HCT116 (cell line): ENCODE measurements at regions not wholly inside any gene's neighbourhood (a gene's known extent, or its start where the extent isn't known, plus 50 kb on each side); places are given as distances from the start of the nearest gene placed in this dataset.

Source experiments
- ATAC-seq: fragments of 200-7000 bp; cut with Tn5 transposase; 2 replicates; pipeline ENCODE4 v1.9.1; 2020; ENCODE audit warnings: mild to moderate bottlenecking, moderate library complexity
- BruUV-seq: library from RNA; stranded (reverse); fragments of 400-500 nt; replicated peaks from 2 replicates; lab custom pipeline; 2021; lab: Mats Ljungman, UMichigan
- CTCF ChIA-PET: fragments of 300-600 bp; sonication (Branson Sonifier 250); formaldehyde crosslinking; loops from one replicate; lab custom pipeline; 2021; ENCODE audit warnings: antibody characterized with exemption; lab: Charles Lee
- POLR2A ChIA-PET: fragments of 300-600, 350-600 bp; sonication (Branson Sonifier 250); formaldehyde crosslinking; loops from one replicate; lab custom pipeline; 2021; ENCODE audit warnings: antibody characterized with exemption; lab: Charles Lee
- RAD21 ChIA-PET, 2 experiments: fragments of 300-600 bp; sonication (Branson Sonifier 250); formaldehyde crosslinking; loops; one replicate each; lab custom pipeline; 2023; ENCODE audit warnings: low total read pairs in 2 of 2; ENCODE audit not compliant: uncharacterized antibody in 2 of 2, unreplicated experiment in 2 of 2, low non-redundant PET in 1 of 2; lab: Charles Lee
- DNase-seq: peaks from one replicate; pipeline ENCODE4 v3.0.0-alpha.2; 2010; ENCODE audit warnings: low read depth, low spot score
- H2AFZ ChIP-seq: fragments of 200-600 bp; shearing (Covaris generic), sonication (generic); 2 replicates; pipeline ENCODE4 v1.6.1; 2017; ENCODE audit warnings: low read depth, mixed run types, mixed read lengths, antibody characterized with exemption, low read length; ENCODE audit not compliant: poor library complexity, severe bottlenecking
- H3K27ac ChIP-seq: 2 replicates; pipeline ENCODE4 v1.5.1; 2012; ENCODE audit warnings: low read depth, low read length
- H3K27me3 ChIP-seq: fragments of 200-600 bp; sonication (generic); 2 replicates; pipeline ENCODE4 v1.6.1; 2016; ENCODE audit warnings: mixed run types, low read length, mixed read lengths; ENCODE audit not compliant: insufficient read depth
- H3K36me3 ChIP-seq, 2 experiments: fragments of 200-500 bp in 1 of 2; fragments of 200-600 bp in 1 of 2; sonication (Bioruptor generic) in 1 of 2; sonication (generic) in 1 of 2; 2 replicates each; pipeline versions ENCODE4 v1.5.1 to v1.6.1; 2014 to 2016; ENCODE audit warnings: low read length in 2 of 2, inconsistent platforms in 1 of 2, mixed read lengths in 1 of 2, mixed run types in 1 of 2; ENCODE audit not compliant: insufficient read depth in 2 of 2, control insufficient read depth in 1 of 2
- H3K4me1 ChIP-seq, 2 experiments: fragments of 200-600 bp in 1 of 2; sonication (generic) in 1 of 2; 2 replicates each; pipeline versions ENCODE4 v1.5.1 to v1.6.1; 2012 to 2017; ENCODE audit warnings: low read length in 2 of 2, inconsistent platforms in 1 of 2, mild to moderate bottlenecking in 1 of 2, mixed read lengths in 1 of 2, mixed run types in 1 of 2, moderate library complexity in 1 of 2; ENCODE audit not compliant: insufficient read depth in 2 of 2, control insufficient read depth in 1 of 2
- H3K4me2 ChIP-seq: fragments of 200-600 bp; sonication (generic); 2 replicates; pipeline ENCODE4 v1.6.1; 2017; ENCODE audit warnings: mixed run types, low read length, mixed read lengths
- H3K4me3 ChIP-seq, 2 experiments: fragments of 200-600 bp in 1 of 2; sonication (generic) in 1 of 2; replicated peaks in 1 of 2; 2 replicates each; pipeline ENCODE4 v1.5.1; 2011 to 2016; ENCODE audit warnings: low read length in 2 of 2, control low read depth in 1 of 2, low read depth in 1 of 2, mild to moderate bottlenecking in 1 of 2, mixed read lengths in 1 of 2, mixed run types in 1 of 2
- H3K79me2 ChIP-seq: fragments of 200-600 bp; sonication (generic); 2 replicates; pipeline ENCODE4 v1.6.1; 2017; ENCODE audit warnings: mild to moderate bottlenecking, mixed run types, low read length, moderate library complexity, mixed read lengths; ENCODE audit not compliant: insufficient read depth
- H3K9ac ChIP-seq: fragments of 200-600 bp; sonication (generic); 2 replicates; pipeline ENCODE4 v1.6.1; 2016; ENCODE audit warnings: low read length, mixed read lengths
- H3K9me2 ChIP-seq: fragments of 200-600 bp; sonication (generic), shearing (Covaris generic); 2 replicates; pipeline ENCODE4 v1.6.1; 2017; ENCODE audit warnings: mixed run types, mild to moderate bottlenecking, moderate library complexity; ENCODE audit not compliant: insufficient read depth
- H3K9me3 ChIP-seq, 2 experiments: fragments of 200-500 bp in 1 of 2; fragments of 200-600 bp in 1 of 2; sonication (Bioruptor generic) in 1 of 2; sonication (generic) in 1 of 2; 2 replicates each; pipeline ENCODE4 v1.6.1; 2014 to 2017; ENCODE audit warnings: low read length in 2 of 2, mixed read lengths in 2 of 2, inconsistent platforms in 1 of 2, low read depth in 1 of 2, mild to moderate bottlenecking in 1 of 2, mixed run types in 1 of 2, moderate library complexity in 1 of 2; ENCODE audit not compliant: control insufficient read depth in 1 of 2, insufficient read depth in 1 of 2
- H4K20me1 ChIP-seq: fragments of 200-600 bp; sonication (generic), shearing (Covaris generic); 2 replicates; pipeline ENCODE4 v1.6.1; 2017; ENCODE audit warnings: mixed run types, mild to moderate bottlenecking, moderate library complexity; ENCODE audit not compliant: insufficient read depth
- CBX3 ChIP-seq: IDR thresholded peaks from 2 replicates; pipeline ENCODE4 v1.6.1; 2012; ENCODE audit warnings: low read depth
- CEBPB ChIP-seq: IDR thresholded peaks from 2 replicates; pipeline ENCODE4 v1.6.1; 2012; ENCODE audit warnings: low read depth
- FOSL1 ChIP-seq: IDR thresholded peaks from 2 replicates; pipeline ENCODE4 v1.6.1; 2012; ENCODE audit warnings: low read depth
- JUND ChIP-seq: IDR thresholded peaks from 2 replicates; pipeline ENCODE4 v1.6.1; 2012
- POLR2A ChIP-seq: IDR thresholded peaks from 2 replicates; pipeline ENCODE4 v1.7.0; 2011; ENCODE audit warnings: borderline replicate concordance; ENCODE audit not compliant: insufficient read depth, insufficient read length; ENCODE audit errors: extremely low read depth
- POLR2AphosphoS5 ChIP-seq: IDR thresholded peaks from 2 replicates; pipeline ENCODE4 v1.6.1; 2011; ENCODE audit warnings: mild to moderate bottlenecking, low read depth, low read length, moderate library complexity
- RAD21 ChIP-seq: IDR thresholded peaks from 2 replicates; pipeline ENCODE4 v1.6.1; 2012; ENCODE audit warnings: low read depth, mild to moderate bottlenecking
- SIN3A ChIP-seq: IDR thresholded peaks from 2 replicates; pipeline ENCODE4 v1.6.1; 2012; ENCODE audit warnings: low read depth
- SP1 ChIP-seq: IDR thresholded peaks from 2 replicates; pipeline ENCODE4 v1.6.1; 2012; ENCODE audit warnings: low read depth
- SRF ChIP-seq: IDR thresholded peaks from 2 replicates; pipeline ENCODE4 v1.6.1; 2012; ENCODE audit warnings: low read depth
- TCF7L2 ChIP-seq: IDR thresholded peaks from 2 replicates; pipeline ENCODE4 v1.7.0; 2011; ENCODE audit warnings: borderline replicate concordance, inconsistent platforms; ENCODE audit not compliant: insufficient read depth, insufficient read length; ENCODE audit errors: extremely low read depth
- intact Hi-C: fragments of 100-400 bp; cut with micrococcal nuclease; formaldehyde crosslinking; loops from 2 replicates; pipeline ENCODE4 v1.10.0; 2022
- TF ChIP-seq, protein P1 (sequence below): IDR thresholded peaks from 2 replicates; pipeline ENCODE4 v1.6.1; 2012
- TF ChIP-seq, protein P2 (sequence below): IDR thresholded peaks from 2 replicates; pipeline ENCODE4 v1.6.1; 2012

DNA sequence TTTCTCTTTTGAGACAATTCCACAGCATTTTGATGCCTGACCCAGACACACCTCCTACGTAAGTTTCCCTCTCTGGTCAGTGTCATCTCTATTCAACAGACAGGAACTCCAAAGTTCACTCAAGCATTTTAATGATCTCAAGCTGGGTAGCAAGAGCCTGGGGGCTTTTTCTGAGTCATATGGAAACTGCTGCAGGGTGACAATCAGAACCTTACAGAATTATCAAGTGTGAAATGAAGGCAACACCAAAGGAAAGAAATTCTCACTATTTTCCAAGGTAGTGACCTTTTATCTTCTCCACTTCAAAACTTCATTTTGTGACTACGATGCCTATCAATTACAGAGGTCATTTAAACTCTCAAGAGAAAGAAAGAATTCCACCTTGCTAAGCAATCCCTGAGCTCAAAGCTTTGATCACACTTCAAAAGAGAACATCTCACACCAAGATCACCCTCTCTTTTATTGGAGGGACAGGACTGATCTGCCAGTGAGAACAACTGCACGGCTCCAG is 229.0 kb upstream of the ZC3H12C start:
- Histone ChIP-seq H3K79me2 (no peaks in the 10 kb centered on the region), H3K9me3 (no peaks in the 10 kb centered on the region), H3K27me3 (no peaks in the 10 kb centered on the region), H3K4me3 (peak overlapping the region in 1 of 2 experiments; percentile 8; a peak in 1 of 4 replicates), H3K4me1 (peaks cover 21 to 65% of the 10 kb centered on the region in 2 experiments), H3K27ac (peak overlapping the region; percentile 58; the same call in 1 of the 2 replicates), H3K4me2 (peak overlapping the region; percentile 47), H3K36me3 (no peaks in the 10 kb centered on the region), H3K9ac (0 out of 2 replicates have a peak overlapping the region, but pooled peaks have one; percentile 12), H3K9me2 (no peaks in the 10 kb centered on the region), H4K20me1 (no peaks in the 10 kb centered on the region), H2AFZ (no peak overlapping the region)
- intact Hi-C loops: loop anchor here (5.0 kb wide), 1 partner anchor 328 kb away; no protein-coding TSS in a partner anchor
- POLR2A ChIA-PET: no interaction called here
- peak; percentile 60 for ATAC-seq
- DNase-seq: peak; percentile 75
- BruUV-seq: no TSS peak
- CTCF ChIA-PET: interaction anchor here (1.2 kb wide), 1 partner anchor 75 kb away, joined by 4 read pairs; no protein-coding TSS in a partner anchor
- TF ChIP-seq SP1 (peak; percentile 82), RAD21 (peak; percentile 26), SRF (no peak), POLR2A (no peak), JUND (peak; percentile 72), FOSL1 (peak; percentile 67), SIN3A (peak; percentile 58; the same call in 1 of the 2 replicates), TCF7L2 (peak; percentile 95), POLR2AphosphoS5 (peak; percentile 14; the same call in 1 of the 2 replicates), CBX3 (peak; percentile 53), CEBPB (peak; percentile 9; the same call in 1 of the 2 replicates)
- TF ChIP-seq, protein P1, sequence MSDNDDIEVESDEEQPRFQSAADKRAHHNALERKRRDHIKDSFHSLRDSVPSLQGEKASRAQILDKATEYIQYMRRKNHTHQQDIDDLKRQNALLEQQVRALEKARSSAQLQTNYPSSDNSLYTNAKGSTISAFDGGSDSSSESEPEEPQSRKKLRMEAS: peak; percentile 45; the same call in 1 of the 2 replicates
- TF ChIP-seq, protein P2, sequence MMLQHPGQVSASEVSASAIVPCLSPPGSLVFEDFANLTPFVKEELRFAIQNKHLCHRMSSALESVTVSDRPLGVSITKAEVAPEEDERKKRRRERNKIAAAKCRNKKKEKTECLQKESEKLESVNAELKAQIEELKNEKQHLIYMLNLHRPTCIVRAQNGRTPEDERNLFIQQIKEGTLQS: no peak
- RAD21 ChIA-PET: no interaction called here
